ENCODE measurements at regions not wholly inside any gene's neighbourhood (a gene's known extent, or its start where the extent isn't known, plus 50 kb on each side); places are given as distances from the start of the nearest gene placed in this dataset.

DNA sequence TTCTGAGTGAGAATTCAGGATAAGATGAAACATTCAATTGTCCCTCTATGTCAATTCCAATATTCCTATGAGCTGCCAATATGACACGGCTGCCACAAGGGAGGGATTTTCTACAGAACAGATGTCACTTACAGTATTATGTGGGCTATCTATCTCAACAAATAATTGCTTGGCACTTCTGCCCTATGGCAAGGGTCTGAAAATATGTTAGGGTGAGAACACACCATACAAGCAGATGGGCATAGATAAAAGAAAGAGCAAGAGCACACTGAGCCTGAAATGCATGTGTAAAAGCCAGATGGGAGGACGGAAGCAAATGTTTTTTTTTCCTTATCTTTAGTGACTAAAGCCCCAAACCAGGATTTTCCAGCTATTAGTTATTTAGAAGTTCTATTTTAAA is 70.1 kb upstream of the TFEC start:
- TF ChIP-seq EZH2phosphoT487 (IDR thresholded peaks at IDR 0.05; ENCODE audit: borderline replicate concordance, low read length) (no peak), CTCF (conservative IDR thresholded peaks at IDR 0.05; ENCODE audit: low read depth, low read length) (no peak), EZH2 (IDR thresholded peaks at IDR 0.05; ENCODE audit: low read length, unreplicated experiment) (no peak)
